ENCODE measurements at regions not wholly inside any gene's neighbourhood (a gene's known extent, or its start where the extent isn't known, plus 50 kb on each side); places are given as distances from the start of the nearest gene placed in this dataset.

DNA sequence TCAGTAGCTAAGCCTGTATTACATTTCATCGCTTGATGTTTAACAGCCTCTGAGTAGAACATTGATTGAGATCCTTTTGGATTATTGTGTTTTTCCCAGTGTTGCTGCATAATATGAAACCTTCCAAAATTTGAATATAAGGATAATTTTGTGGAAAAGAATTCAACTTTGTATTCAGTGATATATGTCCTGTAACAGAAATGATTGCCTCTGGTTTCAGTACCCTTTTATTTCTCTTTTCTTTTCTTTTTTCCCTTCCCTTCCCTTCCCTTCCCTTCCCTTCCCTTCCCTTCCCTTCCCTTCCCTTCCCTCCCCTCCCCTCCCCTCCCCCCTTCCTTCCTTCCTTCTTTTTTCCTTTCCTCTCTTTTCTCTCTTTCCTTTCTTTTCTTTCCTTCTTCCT, 74.6 kb downstream of the UTRN start:
- TF ChIP-seq EZH2 (optimal IDR thresholded peaks at IDR 0.05; ENCODE audit: low read depth, low read length): no peak
- no peak for TF ChIP-seq CTCF (IDR thresholded peaks at IDR 0.05; ENCODE audit: low read length)
